ENCODE measurements at regions not wholly inside any gene's neighbourhood (a gene's known extent, or its start where the extent isn't known, plus 50 kb on each side); places are given as distances from the start of the nearest gene placed in this dataset.
A peak's percentile ranks its signal among the peaks of the same experiment; 100 is the strongest.

DNA sequence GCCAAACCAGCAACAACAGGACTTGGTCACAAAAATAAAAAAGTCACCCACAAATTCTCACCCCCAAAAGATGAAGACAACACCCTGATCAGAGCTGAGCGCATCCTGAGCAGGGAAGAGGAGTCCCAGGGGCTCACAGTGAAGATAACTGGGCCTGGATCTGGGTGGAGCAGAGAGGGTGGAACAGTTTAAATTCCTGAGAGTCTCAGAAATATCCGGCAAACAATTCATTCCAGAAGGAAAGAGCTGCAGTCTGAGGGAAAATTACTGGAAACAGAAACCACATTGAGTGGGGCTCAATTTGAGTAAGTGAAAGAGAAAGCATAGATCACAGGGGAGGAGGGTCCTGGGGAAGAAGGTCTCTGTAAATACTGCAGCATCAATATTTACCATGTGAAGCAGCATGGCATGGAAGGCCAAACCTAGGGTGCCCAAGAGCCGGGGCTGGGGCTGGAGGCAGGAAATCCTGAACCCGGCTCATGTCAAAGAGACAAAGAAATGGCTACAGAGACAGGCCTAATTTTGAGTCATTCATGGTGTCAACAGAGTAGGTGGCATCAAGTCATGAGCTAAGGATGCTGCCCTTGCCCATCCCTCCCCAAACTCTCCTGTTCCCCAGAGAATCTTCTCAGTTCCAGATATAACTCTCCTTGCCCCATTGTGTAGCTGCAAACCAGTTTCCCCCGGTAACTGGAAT lies 61.4 kb upstream of the ZBTB7C start:
- no peaks in the 10 kb centered on the region for H3K27me3 ChIP-seq
- peak overlapping the region in 1 of 3 donors; percentile 24 for H3K27ac ChIP-seq
- WGBS, 2 donors: 78 to 89% methylated on average over 5 of the region's 5 CpGs
- TF ChIP-seq POLR2A (IDR thresholded peaks at IDR 0.05): no peak
- intact Hi-C loops (cut with DNase I): loop anchor here (10.0 kb wide), 1 partner anchor 74 kb away; no protein-coding TSS in a partner anchor
- no peaks in the 10 kb centered on the region for H3K36me3 ChIP-seq
- H3K9me3 ChIP-seq: no peaks in the 10 kb centered on the region
- H3K4me3 ChIP-seq (replicated peaks in 1 of 3): no peak overlapping the region
- no peak for DNase-seq
- no peaks in the 10 kb centered on the region for H3K4me1 ChIP-seq

DNA sequence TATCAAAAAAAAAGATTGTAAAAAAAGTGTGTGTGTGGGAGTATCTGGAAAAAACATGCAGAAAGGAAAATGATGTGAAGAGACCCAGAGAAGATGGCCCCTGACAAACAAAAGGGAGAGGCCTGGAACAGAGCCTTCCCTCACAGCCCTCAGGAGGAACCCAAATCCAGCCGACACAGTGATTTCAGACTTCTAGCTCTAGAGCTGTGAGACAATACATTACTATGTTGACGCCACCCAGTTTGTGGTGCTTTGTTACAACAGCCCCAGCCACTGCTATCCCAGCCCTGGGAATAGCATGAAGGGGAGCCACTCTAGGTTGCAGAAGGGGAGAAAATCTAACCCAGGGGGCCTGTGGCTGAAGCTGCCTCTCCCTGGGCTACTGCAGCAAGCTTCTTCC lies 59.0 kb upstream of the ZBTB7C start:
- Histone ChIP-seq H3K4me3 (replicated peaks in 1 of 3) (no peak overlapping the region), H3K27ac (no peak overlapping the region), H3K36me3 (no peaks in the 10 kb centered on the region), H3K27me3 (no peaks in the 10 kb centered on the region), H3K9me3 (no peaks in the 10 kb centered on the region), H3K4me1 (no peaks in the 10 kb centered on the region)
- DNase-seq: no peak
- 88 to 89% methylated on average over 2 of the region's 2 CpGs for WGBS, 2 donors
- TF ChIP-seq, protein P1, sequence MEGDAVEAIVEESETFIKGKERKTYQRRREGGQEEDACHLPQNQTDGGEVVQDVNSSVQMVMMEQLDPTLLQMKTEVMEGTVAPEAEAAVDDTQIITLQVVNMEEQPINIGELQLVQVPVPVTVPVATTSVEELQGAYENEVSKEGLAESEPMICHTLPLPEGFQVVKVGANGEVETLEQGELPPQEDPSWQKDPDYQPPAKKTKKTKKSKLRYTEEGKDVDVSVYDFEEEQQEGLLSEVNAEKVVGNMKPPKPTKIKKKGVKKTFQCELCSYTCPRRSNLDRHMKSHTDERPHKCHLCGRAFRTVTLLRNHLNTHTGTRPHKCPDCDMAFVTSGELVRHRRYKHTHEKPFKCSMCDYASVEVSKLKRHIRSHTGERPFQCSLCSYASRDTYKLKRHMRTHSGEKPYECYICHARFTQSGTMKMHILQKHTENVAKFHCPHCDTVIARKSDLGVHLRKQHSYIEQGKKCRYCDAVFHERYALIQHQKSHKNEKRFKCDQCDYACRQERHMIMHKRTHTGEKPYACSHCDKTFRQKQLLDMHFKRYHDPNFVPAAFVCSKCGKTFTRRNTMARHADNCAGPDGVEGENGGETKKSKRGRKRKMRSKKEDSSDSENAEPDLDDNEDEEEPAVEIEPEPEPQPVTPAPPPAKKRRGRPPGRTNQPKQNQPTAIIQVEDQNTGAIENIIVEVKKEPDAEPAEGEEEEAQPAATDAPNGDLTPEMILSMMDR (IDR thresholded peaks at IDR 0.05): no peak
- no peak for TF ChIP-seq POLR2A (IDR thresholded peaks at IDR 0.05)
- intact Hi-C loops (cut with DNase I): no loop called here

DNA sequence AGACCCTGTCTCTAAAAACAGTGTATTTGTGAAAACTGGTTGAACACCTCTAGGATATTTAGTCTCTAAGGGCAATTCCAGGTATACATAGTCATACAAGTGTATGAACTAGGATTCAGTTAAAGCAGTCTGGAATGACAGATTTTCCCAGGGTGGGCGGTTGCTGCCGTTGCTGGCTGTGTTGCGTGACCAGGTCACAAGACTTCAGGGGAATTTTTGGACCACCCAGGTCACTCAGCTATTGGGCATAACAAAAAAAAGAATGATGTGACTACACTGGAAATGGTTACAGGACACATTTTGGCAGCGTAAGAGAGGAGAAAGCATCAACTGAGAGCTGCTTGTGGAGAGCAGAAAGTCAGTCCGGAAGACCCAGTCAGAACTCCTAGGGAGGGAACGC lies 58.0 kb upstream of the ZBTB7C start:
- no peak for DNase-seq
- TF ChIP-seq, protein P1 (IDR thresholded peaks at IDR 0.05): no peak
- no peak for TF ChIP-seq POLR2A (IDR thresholded peaks at IDR 0.05)
- H3K4me1 ChIP-seq: no peaks in the 10 kb centered on the region
- no peaks in the 10 kb centered on the region for H3K27me3 ChIP-seq
- H3K27ac ChIP-seq: no peak overlapping the region
- intact Hi-C loops (cut with DNase I): no loop called here
- H3K4me3 ChIP-seq (replicated peaks in 1 of 3): no peak overlapping the region
- H3K9me3 ChIP-seq: no peaks in the 10 kb centered on the region
- H3K36me3 ChIP-seq: no peaks in the 10 kb centered on the region
- 86 to 91% methylated on average over 6 of the region's 6 CpGs for WGBS, 2 donors

DNA sequence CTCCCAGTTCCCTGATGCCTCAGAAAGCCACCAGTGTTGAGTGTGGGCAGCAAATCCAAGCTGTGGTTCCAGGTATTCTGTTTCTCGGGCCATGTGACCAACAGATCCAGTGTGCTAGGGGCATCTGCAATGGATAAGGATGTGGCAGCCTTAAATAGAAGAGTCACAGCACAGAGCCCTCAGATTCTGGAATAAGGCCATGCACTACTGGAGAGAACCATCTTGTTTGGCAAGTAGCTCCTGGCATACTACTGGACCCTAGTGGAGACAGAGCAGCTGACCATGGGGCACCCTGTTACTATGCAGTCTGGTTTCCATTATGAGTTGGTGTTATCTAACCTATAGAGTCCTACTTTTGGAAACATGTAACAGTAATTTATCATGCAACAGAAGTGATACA lies 53.3 kb upstream of the ZBTB7C start:
- no peaks in the 10 kb centered on the region for H3K27me3 ChIP-seq
- no peak overlapping the region for H3K27ac ChIP-seq
- WGBS, 2 donors: 87 to 88% methylated on average over 1 of the region's 1 CpG
- no peak for DNase-seq
- intact Hi-C loops (cut with DNase I): no loop called here
- H3K4me3 ChIP-seq (replicated peaks in 1 of 3): no peak overlapping the region
- H3K4me1 ChIP-seq: no peaks in the 10 kb centered on the region
- no peak for TF ChIP-seq POLR2A (IDR thresholded peaks at IDR 0.05)
- TF ChIP-seq, protein P1 (IDR thresholded peaks at IDR 0.05): no peak
- no peaks in the 10 kb centered on the region for H3K36me3 ChIP-seq
- no peaks in the 10 kb centered on the region for H3K9me3 ChIP-seq

DNA sequence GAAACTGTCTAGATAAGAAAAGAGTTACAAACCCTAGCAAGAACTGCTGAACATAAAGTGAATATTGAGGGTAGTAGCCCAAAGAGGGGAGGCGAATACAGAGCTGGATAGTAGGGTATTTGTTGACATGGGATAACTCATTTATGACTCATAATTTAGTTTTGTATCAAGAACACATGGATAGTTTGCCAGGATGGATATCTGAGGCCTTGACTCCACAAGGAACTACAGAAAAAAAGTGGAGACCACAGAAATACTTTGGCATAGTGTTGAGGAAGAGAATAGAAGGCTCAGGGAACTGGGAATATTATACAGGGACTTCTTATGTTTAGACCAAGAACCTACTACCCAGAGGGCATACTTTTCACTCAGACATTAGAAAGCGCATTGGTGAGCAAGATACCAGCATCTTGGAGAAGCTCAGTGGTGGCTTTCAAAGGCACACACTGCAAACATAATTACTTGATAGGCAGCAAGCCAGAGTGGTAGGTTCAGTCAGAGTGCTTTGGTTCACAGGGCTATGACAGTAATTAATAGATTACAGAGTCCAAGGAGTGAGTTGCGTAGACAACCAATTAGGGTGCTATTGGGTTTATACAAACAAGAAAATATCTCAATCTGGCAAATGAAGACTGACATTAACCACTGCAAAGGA lies 51.9 kb upstream of the ZBTB7C start:
- TF ChIP-seq POLR2A (IDR thresholded peaks at IDR 0.05): no peak
- TF ChIP-seq, protein P1 (IDR thresholded peaks at IDR 0.05): no peak

More for the DNA sequence above, 51.9 kb upstream of the ZBTB7C start:
- H3K4me1 ChIP-seq: peaks cover 0 to 4% of the 10 kb centered on the region in 2 donors
- H3K27me3 ChIP-seq: no peaks in the 10 kb centered on the region
- no peaks in the 10 kb centered on the region for H3K9me3 ChIP-seq
- H3K4me3 ChIP-seq (replicated peaks in 1 of 3): no peak overlapping the region
- no peak for DNase-seq
- H3K27ac ChIP-seq: no peak overlapping the region
- 91 to 95% methylated on average over 3 of the region's 3 CpGs for WGBS, 2 donors
- intact Hi-C loops (cut with DNase I): no loop called here
- no peaks in the 10 kb centered on the region for H3K36me3 ChIP-seq

All from thyroid gland (tissue), 4 donors.